NCI-H128 (cell line): ENCODE measurements at regions not wholly inside any gene's neighbourhood (a gene's known extent, or its start where the extent isn't known, plus 50 kb on each side); places are given as distances from the start of the nearest gene placed in this dataset.

Experiments used
- DNase-seq: peaks from one replicate; lab custom pipeline; 2025; ENCODE audit not compliant: unreplicated experiment; lab: John Stamatoyannopoulos, UW

DNA sequence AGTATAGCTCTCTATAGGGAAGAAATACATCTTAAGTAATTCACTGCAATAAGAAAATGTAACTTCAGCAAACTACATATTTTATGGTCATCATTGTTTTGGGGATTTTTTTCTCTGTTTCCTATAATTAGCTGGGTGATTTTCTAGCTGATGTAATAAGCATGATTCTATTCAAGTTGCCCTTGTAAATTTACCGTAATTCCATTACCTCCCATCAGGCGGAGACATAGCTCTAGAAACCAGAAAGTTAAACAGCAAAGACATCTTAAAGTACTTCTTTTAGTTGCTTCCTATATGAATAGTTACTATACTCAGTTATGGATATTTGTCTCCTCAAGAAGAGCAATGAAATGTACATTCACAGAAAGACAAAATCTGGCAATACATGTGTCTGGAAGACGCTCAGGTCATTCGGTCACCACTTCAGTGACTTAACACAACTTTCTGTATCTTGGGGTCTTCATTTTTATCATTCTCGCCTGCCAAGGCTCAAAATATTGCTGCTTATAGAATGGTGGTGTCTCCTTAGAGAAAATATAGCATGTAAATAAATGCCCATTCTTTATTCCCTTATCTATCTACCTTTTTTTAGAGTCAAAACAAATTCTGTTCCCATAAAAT lies 239.9 kb upstream of the ZC3H12C start:
- no peak for DNase-seq

DNA sequence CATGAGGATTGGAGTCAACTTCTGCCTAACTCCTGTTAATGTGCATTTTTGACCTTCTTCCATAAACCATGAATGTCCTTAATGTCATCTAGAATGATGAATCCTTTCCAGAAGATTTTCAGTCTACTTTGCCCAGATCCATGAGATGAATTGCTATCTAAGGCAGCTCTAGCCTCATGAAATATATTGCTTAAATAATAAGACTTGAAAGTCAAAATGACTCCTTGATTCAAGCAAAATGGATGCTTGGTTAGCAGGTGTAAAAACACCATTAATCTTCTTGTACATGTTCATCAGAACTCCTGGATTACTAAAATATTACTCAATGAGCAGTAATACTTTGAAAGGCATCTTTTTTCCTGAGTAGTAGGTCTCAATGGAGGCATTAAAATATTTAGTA lies 238.5 kb upstream of the ZC3H12C start:
- DNase-seq, result no peak

DNA sequence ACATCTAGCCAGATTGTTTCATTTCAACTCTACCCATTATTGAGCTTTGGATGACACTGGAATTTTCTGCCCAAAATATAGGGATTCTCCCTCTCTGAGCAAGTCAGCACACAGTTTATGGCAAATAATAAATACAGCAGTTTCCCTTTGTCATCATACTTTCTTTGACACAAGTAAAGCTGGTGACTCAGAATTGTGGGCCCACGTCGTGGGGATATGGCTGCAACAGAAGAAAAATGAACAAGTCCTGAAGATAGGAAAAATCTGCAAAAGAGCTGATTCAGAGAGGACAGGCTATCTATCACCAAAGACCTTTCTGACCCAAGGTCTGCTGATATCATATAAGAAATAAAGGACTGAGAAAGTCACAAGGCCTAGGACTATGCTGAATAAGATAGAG lies 236.3 kb upstream of the ZC3H12C start:
- no peak for DNase-seq

DNA sequence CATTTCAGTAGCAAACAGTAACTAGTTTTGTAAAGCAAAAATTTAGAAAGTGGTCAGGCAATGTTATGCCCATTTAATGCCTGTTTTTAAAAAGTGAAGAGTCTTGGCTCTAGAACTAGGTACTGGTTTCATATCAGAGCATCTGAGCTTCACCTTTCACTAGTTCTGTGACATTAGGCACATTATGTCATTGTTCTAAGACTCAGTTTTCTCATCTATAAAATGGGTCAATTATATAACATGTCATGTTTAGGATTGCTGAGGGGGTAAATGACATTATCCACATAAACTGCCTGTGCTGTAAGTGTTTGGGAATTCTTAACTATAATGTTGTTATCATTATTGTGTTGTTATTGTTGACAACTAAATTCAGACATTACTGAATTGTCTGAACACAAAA lies 235.6 kb upstream of the ZC3H12C start:
- DNase-seq, result no peak

DNA sequence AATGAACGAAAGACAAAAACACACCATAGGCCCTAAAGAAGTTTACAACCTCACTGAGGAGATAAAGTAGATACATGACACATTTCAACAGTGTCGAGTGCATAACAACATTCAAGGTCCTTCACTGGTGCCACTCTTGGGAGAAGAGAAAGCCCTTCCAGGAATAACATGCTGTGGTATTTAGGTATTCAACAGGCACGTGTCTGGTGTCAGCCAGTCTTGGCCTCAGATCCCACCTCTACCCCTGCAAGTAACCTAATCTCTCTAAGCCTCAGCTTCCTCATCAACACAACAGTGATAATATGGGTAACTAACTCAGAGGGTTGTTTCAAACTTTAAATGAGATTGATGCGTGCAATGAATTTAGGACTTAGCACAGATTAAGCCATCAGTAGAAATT lies 235.0 kb upstream of the ZC3H12C start:
- DNase-seq, result no peak

DNA sequence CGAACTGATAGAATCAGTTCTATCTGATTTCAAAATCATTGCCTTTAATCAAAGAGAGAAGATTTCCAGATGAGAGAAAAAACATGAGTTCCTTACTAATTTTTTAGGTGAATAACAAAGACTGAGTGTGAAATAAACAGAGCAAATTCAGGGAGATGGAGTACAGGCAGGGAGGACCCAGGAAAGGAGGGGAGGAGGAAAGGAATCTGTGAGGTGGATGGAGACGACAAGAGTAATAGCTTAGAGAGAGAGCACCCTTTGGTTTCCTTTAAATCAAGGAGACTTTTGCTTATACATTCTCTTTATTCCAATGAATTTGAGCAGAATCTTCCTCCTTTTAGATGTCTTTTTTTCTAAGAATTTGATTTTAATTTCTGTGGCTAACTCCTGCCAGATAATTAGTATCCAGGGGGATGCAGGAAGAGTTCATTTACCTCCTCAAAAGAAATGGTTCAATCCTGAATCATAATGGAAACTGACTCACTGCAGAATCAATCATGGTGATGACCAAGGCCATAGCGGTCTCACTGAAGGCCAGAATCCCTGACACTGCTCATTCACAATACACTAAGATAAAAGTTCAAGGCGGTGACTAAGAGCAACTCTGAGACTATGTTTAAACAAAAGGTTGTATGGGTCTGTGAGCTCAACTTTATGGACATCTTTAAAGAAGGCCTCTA lies 234.0 kb upstream of the ZC3H12C start:
- DNase-seq, result no peak

DNA sequence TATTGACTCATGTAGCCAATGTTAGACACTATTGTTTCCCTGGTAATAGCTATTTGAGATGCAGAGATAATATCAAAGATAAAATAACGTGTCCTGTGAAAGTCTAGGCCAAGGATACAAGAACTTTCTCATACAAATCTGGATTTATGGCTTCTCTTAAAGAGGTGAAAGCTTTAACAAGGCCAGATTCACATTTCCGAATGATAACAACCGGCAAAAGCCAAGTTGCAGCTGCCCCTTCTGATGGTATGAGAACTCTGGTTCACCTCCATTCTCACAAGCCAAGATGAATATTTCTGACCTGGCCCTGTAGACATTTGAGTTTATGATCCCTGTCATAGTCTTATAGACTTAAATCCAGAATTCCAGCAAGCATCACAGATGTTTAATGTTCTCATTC lies 230.4 kb upstream of the ZC3H12C start:
- no peak for DNase-seq

DNA sequence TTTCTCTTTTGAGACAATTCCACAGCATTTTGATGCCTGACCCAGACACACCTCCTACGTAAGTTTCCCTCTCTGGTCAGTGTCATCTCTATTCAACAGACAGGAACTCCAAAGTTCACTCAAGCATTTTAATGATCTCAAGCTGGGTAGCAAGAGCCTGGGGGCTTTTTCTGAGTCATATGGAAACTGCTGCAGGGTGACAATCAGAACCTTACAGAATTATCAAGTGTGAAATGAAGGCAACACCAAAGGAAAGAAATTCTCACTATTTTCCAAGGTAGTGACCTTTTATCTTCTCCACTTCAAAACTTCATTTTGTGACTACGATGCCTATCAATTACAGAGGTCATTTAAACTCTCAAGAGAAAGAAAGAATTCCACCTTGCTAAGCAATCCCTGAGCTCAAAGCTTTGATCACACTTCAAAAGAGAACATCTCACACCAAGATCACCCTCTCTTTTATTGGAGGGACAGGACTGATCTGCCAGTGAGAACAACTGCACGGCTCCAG lies 229.0 kb upstream of the ZC3H12C start:
- no peak for DNase-seq

DNA sequence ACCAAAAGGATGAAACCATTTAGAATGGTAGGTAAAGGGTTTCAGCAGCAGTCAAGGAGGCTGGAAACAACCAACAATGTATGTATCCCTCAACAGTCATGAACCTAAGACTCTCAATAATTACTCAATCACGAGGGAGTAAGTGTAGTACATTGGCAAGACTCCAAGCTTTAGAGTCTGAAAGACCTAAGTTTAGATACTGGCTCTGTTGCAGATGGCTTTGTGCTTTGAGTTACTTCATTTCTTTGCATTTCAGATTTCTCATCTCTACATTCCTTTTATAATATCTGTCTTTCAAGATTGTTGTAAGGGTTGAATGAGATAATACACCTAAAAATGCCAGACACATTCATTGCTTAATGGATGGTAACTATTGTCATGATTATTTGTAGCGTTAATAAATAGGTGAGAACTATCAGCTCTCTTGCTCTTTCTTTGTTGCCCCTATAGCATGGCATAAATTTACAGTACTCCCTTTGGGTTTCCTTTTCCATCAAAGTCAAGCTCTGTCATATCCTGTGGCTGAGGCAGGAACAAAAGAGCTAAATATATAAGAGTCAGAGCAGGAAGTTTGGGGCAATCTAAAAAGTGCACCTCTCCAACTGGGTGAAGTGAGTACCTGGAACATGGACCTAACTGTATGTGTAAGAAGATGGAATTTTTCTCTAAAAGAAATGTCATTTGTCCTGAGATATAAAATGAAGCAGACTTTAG lies 228.2 kb upstream of the ZC3H12C start:
- no peak for DNase-seq

DNA sequence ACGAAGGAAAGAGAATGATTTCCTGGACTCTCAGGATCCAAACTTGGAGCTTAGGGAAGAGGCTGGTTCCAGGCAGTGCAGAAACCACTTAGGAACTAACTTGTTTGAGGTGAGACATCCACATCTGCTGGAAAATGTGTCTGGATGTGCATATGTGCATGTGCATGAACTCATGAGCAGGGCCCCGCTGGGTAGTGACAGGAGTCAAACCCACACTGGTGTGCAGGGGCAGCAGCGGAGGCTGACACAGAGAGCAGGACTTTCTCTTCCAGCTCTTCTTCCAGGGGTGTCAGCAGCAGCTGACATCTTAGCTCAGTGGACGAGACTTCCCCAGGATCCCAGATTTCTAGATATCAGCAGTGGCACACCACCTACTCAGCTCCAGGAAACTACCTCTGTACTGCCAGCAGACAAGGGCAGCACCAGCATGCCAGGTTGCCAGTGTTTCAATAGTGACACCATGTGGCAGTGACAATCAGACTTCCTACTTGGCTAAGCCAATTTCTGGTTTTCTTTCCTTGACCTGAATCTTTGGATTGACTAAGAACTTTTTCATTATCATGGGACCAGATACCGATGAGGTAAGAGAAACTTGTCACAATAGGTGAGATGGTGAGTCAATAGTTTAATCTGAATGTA lies 227.5 kb upstream of the ZC3H12C start:
- DNase-seq, result no peak

DNA sequence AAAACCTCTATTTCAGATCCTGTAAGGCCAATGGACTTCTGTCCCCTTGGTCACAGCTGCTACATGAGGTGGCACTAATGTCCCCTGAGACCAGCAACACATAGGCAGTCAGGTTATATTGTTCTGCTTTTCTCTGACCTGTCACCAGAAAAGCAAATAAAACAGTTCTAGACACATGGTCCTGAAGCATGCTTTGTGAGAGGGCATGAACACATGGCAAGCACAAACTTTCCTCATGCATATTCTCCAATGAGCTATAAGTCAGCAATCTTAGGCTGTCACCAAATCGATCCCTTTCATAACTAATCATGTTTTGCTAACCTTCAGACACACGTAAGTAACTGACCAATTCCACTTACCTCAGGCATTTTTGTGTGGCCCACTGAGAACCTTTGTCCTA lies 225.4 kb upstream of the ZC3H12C start:
- DNase-seq, result no peak

DNA sequence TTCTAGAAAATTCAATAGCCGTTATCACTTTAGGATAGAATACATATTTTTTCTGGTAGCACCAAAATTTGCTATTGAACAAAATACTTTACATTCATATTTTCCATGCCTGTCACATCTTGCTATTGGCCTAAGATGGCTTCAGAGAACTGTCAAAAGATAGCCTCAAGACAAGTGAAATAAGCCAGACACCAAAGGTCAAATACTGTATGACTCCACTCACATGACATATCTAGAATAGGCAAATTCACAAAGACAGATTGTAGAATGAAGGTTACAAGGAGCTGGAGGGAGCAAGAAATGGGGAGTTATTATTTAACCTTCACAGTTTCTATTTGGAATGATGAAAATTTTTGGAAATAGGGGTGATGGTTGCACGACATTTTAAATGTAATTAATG lies 223.7 kb upstream of the ZC3H12C start:
- no peak for DNase-seq

DNA sequence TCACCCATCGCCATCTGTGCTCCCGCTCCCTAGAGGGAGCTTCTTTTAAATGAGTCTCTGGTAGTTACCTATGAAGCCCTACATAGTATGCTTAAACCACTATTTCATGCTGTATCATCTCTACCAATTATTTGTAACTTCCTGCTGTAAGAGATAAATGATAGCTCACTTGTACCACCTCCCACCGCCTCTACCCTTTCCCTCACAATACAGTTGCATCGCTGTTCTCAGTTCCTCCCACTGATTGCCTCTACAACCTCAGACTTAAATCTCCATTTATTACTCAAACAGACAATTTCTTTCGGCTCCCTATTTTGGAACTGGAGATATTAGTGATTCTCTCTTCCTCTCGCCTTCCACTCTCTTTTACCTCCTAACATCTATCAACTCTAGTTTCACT lies 222.9 kb upstream of the ZC3H12C start:
- DNase-seq, result no peak

DNA sequence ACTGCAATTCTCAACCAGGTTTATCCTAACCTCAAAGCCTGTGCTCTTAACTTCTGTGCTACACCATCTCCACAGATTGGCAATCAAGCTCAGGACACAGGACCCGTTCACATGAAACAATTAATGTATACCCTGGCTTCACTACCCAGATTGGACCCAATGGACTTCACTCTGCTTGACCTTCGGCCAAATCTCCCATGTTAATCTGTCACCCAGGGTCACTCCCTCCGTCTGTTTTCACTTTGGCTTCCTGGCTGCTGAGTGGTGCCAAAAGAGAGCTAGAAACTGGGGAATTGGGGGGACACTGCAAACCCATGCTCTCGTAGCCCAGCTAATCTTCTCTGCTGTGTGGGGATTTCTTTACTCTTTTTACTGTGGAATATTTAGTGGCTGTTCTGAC lies 216.1 kb upstream of the ZC3H12C start:
- no peak for DNase-seq

DNA sequence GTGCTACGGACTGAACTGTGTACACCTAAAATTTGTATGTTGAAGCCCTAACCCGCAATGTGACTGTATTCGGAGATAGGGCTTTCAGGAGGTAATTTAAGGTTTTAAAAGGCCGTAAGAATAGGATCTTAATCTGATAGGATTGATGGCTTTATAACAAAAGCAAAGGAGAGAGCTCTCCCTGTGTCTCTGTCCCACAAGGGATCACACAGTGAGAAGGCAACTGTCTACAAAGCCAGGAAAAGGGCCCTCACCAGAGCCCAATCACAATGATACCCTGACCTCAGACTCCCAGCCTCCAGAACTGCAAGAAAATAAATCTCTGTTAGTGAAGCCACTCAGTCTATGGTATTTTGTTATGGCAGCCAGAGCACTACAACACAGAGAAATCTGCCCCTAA lies 208.7 kb upstream of the ZC3H12C start:
- DNase-seq, result no peak

DNA sequence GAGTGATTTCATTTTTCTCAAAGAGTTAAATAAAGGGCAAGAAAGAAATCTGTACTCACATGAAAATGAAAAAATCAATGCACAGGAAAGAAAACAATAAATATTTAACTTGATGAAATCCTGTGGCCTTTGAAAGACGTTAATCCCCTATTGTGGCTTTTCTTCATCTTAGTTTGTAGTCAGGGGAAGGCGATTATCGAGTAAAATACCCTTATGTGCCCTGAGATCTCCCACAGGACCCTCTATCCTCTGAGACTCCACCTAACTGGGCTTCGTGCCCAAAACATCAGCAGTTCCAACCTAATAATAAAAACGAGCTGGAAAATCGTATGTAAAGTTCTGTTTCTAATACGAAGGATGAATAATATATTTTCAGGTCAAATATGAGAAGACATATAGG lies 208.2 kb upstream of the ZC3H12C start:
- no peak for DNase-seq

DNA sequence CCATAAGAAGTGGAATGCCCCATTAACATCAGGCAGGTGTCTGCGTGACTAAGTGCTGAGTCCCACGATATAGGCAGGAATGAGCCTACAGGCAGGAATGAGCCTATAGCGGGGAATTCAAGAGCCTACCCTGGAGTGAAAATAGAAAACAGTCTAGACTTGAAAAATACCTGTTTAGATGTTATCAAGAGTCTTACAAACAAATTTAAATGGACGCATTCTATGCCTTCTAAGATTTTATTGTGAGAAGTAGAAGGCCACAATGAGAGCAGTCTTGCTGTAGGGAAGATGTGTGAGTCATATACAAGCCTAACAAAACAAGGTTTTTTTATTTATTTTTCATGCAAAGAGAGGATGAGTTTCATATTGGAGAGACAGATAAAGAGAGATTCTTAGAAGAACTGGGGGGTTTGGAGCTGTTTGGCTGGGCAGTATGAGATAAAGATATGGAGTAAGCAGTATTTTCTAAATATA lies 200.8 kb upstream of the ZC3H12C start:
- DNase-seq, result no peak

DNA sequence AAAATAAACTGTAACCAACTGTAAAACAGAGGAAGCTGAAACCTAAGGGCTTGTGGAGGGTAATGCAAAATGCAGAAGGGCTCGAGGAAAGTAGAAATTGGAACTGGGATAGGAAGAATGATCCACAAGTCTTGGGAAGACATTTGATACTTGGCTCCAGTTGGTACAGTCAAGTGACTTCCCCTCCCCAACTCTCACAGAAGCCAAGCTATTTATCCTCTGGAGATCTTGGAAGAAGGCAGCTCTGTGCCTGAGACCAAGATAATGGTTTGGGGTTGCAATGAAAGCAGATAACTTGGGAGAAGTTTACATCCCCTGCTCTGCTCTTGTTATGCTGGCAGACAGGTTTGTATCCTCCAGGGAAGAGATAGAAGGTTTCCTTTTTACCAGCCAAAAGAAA lies 198.9 kb upstream of the ZC3H12C start:
- DNase-seq, result no peak

DNA sequence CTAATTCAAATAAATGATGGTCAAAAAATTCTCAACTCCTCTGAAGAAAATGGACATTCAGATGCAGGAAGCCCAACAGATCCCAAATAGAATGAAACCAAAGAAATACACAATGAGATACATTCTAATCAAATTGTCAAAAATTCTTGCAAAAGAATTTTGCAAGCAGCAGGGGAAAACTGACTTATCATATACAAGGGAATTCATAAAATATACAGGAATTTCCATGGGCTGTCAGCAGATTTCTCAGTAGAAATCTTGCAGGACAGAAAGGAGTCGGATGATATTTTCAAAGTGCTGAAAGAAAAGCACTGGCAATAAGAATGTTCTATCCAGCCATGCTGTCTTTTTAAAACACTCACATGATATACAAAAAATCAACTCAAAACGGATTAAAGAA lies 194.6 kb upstream of the ZC3H12C start:
- no peak for DNase-seq

DNA sequence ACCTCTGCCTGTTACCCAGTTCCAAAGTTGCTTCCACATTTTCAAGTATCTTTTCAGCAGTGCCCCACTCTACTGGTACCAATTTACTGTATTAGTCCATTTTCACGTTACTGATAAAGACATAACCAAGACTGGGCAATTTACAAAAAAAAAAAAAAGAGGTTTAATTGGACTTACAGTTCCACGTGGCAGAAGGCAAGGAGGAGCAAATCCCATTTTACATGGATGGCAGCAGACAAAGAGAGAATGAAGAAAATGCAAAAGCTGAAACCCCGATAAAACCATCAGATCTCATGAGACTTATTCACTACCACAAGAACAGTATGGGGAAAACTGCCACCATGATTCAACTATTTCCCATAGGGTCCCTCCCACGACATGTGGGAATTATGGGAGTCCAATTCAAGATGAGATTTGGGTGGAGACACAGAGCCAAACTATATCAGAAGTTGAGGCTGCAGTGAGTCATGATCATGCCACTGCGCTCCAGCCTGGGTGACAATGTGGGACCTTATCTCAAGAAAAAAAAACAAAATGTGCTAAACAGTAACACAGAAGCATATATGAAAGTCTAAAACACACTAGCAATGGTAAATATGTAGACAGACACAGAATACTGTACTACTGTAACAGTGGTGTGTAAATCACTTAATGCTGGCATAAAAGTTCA lies 190.3 kb upstream of the ZC3H12C start:
- DNase-seq, result no peak

DNA sequence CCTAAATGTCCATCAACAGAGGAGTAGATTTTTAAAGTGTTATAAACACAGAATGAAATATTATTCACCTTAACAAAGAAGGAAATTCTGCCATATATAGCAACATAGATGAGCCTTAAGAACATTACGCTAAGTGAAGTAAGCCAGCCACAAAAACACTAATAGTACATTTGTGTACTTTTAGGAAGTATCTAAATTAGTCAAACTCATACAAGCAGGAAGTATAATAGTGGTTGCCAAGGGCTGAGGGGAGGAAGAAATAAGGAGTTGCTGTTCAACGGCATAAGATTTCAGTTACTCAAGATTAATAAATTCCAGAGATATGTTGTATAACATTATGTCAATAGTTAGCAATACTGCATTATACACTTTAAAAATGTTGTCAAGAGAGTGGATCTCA lies 181.7 kb upstream of the ZC3H12C start:
- DNase-seq, result no peak
